H1 (cell line): ENCODE measurements at regions not wholly inside any gene's neighbourhood (a gene's known extent, or its start where the extent isn't known, plus 50 kb on each side); places are given as distances from the start of the nearest gene placed in this dataset.
"Not testable (repeated sequence)": the region's sequence is repeated elsewhere in the genome, so short reads cannot be mapped to it uniquely, and the experiment has no call there.

Experiments used
- CTCF ChIA-PET: fragments of 300-600 bp; sonication (Branson Sonifier 250); formaldehyde crosslinking; loops from one replicate; lab custom pipeline; 2021; ENCODE audit not compliant: partially characterized antibody; lab: Charles Lee
- POLR2A ChIA-PET: fragments of 300-600 bp; sonication (Branson Sonifier 250); formaldehyde crosslinking; loops from one replicate; lab custom pipeline; 2021; ENCODE audit warnings: inconsistent platforms; ENCODE audit not compliant: partially characterized antibody; lab: Charles Lee
- DNase-seq, 2 experiments: peaks; one replicate each; pipeline versions ENCODE4 v3.0.0 to v3.0.0-alpha.2; 2010 to 2022; ENCODE audit warnings: low spot score in 2 of 2, low read depth in 1 of 2, mixed read lengths in 1 of 2
- FAIRE-seq: peaks from 2 replicates; lab custom pipeline; 2011; peaks lifted over from hg19 to GRCh38; lab: Jason Lieb, UNC
- H2AFZ ChIP-seq: 2 replicates; pipeline ENCODE4 v1.8.1; 2012; ENCODE audit warnings: low read length, inconsistent platforms
- H2AK5ac ChIP-seq: 2 replicates; pipeline ENCODE4 v1.6.1; 2013; ENCODE audit warnings: low read depth, low read length
- H2BK120ac ChIP-seq: replicated peaks from 2 replicates; pipeline ENCODE3; 2013; ENCODE audit warnings: low read depth, low read length, inconsistent platforms
- H2BK12ac ChIP-seq: 2 replicates; pipeline ENCODE4 v1.6.1; 2013; ENCODE audit warnings: low read depth, low read length
- H2BK15ac ChIP-seq: 2 replicates; pipeline ENCODE4 v1.6.1; 2013; ENCODE audit warnings: low read length
- H2BK20ac ChIP-seq: 2 replicates; pipeline ENCODE4 v1.6.1; 2013; ENCODE audit warnings: low read length
- H2BK5ac ChIP-seq: 2 replicates; pipeline ENCODE4 v1.6.1; 2013; ENCODE audit warnings: low read depth, low read length
- H3K14ac ChIP-seq: 2 replicates; pipeline ENCODE4 v1.6.1; 2013; ENCODE audit warnings: inconsistent platforms; ENCODE audit not compliant: insufficient read length
- H3K18ac ChIP-seq: 2 replicates; pipeline ENCODE4 v1.6.1; 2013; ENCODE audit warnings: low read length; ENCODE audit errors: extremely low read depth
- H3K23ac ChIP-seq: 2 replicates; pipeline ENCODE4 v1.6.1; 2013; ENCODE audit warnings: inconsistent platforms; ENCODE audit not compliant: insufficient read length
- H3K23me2 ChIP-seq: 2 replicates; pipeline ENCODE4 v1.6.1; 2013; ENCODE audit warnings: low read depth, low read length
- H3K27ac ChIP-seq: 2 replicates; pipeline ENCODE4 v1.6.1; 2011; ENCODE audit warnings: low read depth, low read length, inconsistent platforms
- H3K27me3 ChIP-seq, 4 experiments: replicated peaks in 1 of 4; 1 replicate in 1 of 4; 2 replicates in 3 of 4; pipeline versions ENCODE4 v1.6.1 to v1.8.1; 2011 to 2013; ENCODE audit warnings: low read length in 3 of 4, mild to moderate bottlenecking in 3 of 4, inconsistent platforms in 2 of 4, mixed read lengths in 2 of 4, moderate library complexity in 1 of 4; ENCODE audit not compliant: control insufficient read depth in 3 of 4, insufficient read depth in 3 of 4; ENCODE audit errors: extremely low read depth in 1 of 4
- H3K36me3 ChIP-seq, 4 experiments: 2 replicates each; pipeline versions ENCODE4 v1.6.1 to v1.8.1; 2011 to 2013; ENCODE audit warnings: mild to moderate bottlenecking in 4 of 4, low read length in 3 of 4, moderate library complexity in 2 of 4, control low read depth in 1 of 4, inconsistent platforms in 1 of 4; ENCODE audit not compliant: insufficient read depth in 4 of 4, control insufficient read depth in 2 of 4
- H3K4ac ChIP-seq: replicated peaks from 2 replicates; pipeline ENCODE3; 2013; ENCODE audit warnings: low read length, low read depth, mixed read lengths, inconsistent platforms; ENCODE audit not compliant: insufficient read length
- H3K4me1 ChIP-seq, 4 experiments: replicated peaks in 1 of 4; 1 replicate in 1 of 4; 2 replicates in 3 of 4; pipeline versions ENCODE4 v1.6.1 to v1.8.1; 2011 to 2013; ENCODE audit warnings: low read length in 3 of 4, inconsistent platforms in 2 of 4, mixed read lengths in 1 of 4; ENCODE audit not compliant: insufficient read depth in 4 of 4, control insufficient read depth in 3 of 4
- H3K4me2 ChIP-seq, 2 experiments: 2 replicates each; pipeline versions ENCODE4 v1.6.1 to v1.8.1; 2011 to 2013; ENCODE audit warnings: low read depth in 2 of 2, low read length in 2 of 2, control low read depth in 1 of 2, inconsistent platforms in 1 of 2, mild to moderate bottlenecking in 1 of 2; ENCODE audit not compliant: insufficient read depth in 1 of 2
- H3K4me3 ChIP-seq, 4 experiments: fragments of 200-600, 300-600 bp in 1 of 4; sonication (generic), shearing (Covaris generic), sonication (Bioruptor Twin) in 1 of 4; 2 replicates each; pipeline versions ENCODE4 v1.5.1 to v1.8.1; 2011 to 2016; ENCODE audit warnings: low read length in 4 of 4, low read depth in 3 of 4, control low read depth in 2 of 4, inconsistent platforms in 2 of 4, mild to moderate bottlenecking in 2 of 4, mixed read lengths in 1 of 4, moderate library complexity in 1 of 4; ENCODE audit not compliant: insufficient read depth in 2 of 4; ENCODE audit errors: extremely low read depth in 1 of 4
- H3K56ac ChIP-seq: replicated peaks from 2 replicates; pipeline ENCODE3; 2013; ENCODE audit warnings: low read depth, mild to moderate bottlenecking, mixed read lengths, low read length, inconsistent platforms; ENCODE audit not compliant: insufficient read length
- H3K79me1 ChIP-seq: 2 replicates; pipeline ENCODE4 v1.6.1; 2013; ENCODE audit warnings: low read depth, low read length, control low read depth
- H3K79me2 ChIP-seq, 2 experiments: 2 replicates each; pipeline versions ENCODE4 v1.6.1 to v1.8.1; 2012 to 2013; ENCODE audit warnings: low read length in 2 of 2, mild to moderate bottlenecking in 2 of 2, inconsistent platforms in 1 of 2; ENCODE audit not compliant: insufficient read depth in 2 of 2, control insufficient read depth in 1 of 2
- H3K9ac ChIP-seq, 4 experiments: replicated peaks in 1 of 4; 1 replicate in 1 of 4; 2 replicates in 3 of 4; pipeline versions ENCODE4 v1.6.1 to v1.8.1; 2011 to 2013; ENCODE audit warnings: low read depth in 3 of 4, low read length in 3 of 4, control low read depth in 2 of 4, mild to moderate bottlenecking in 2 of 4, moderate library complexity in 2 of 4, inconsistent platforms in 1 of 4; ENCODE audit errors: extremely low read depth in 1 of 4
- H3K9me3 ChIP-seq, 2 experiments: 2 replicates each; pipeline versions ENCODE4 v1.6.1 to v1.8.1; 2012 to 2013; ENCODE audit warnings: mild to moderate bottlenecking in 2 of 2, moderate library complexity in 2 of 2, control low read depth in 1 of 2, inconsistent platforms in 1 of 2, low read depth in 1 of 2, low read length in 1 of 2, mixed read lengths in 1 of 2; ENCODE audit not compliant: insufficient read depth in 2 of 2
- H4K20me1 ChIP-seq, 2 experiments: replicated peaks in 1 of 2; 2 replicates each; pipeline versions ENCODE3 to v1.8.1; 2011 to 2013; ENCODE audit warnings: inconsistent platforms in 2 of 2, low read length in 2 of 2, mild to moderate bottlenecking in 1 of 2; ENCODE audit not compliant: insufficient read depth in 2 of 2, control insufficient read depth in 1 of 2
- H4K5ac ChIP-seq: 2 replicates; pipeline ENCODE4 v1.6.1; 2013; ENCODE audit warnings: low read length, low read depth, mixed read lengths, inconsistent platforms; ENCODE audit not compliant: insufficient read length
- H4K8ac ChIP-seq: 2 replicates; pipeline ENCODE4 v1.8.0; 2013; ENCODE audit warnings: mild to moderate bottlenecking, moderate library complexity, low read length, inconsistent platforms; ENCODE audit not compliant: insufficient read depth; ENCODE audit errors: extremely low read depth
- H4K91ac ChIP-seq: replicated peaks from 2 replicates; pipeline ENCODE3; 2013; ENCODE audit warnings: low read length, mixed read lengths, inconsistent platforms; ENCODE audit not compliant: insufficient read length

DNA sequence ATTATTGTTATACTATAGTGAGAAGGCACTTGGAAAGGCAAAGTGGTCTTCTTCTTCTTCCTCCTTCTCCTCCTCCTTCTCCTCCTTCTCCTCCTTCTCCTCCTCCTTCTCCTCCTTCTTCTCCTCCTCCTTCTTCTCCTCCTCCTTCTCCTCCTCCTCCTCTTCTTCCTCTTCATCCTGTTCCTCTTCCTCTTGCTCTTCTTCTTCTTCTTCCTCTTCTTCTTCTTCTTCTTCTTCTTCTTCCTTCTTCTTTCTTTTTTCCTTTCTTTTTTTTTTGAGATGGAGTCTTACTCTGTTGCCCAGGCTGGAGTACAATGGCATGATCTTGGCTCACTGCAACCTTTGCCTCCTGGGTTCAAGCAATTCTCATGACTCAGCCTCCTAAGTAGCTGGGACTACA is 225.4 kb downstream of the TTC6 start:
- DNase-seq, POLR2A ChIA-PET, H3K56ac ChIP-seq, H3K27ac ChIP-seq, H2BK120ac ChIP-seq, H3K27me3 ChIP-seq, H3K9me3 ChIP-seq, H3K23me2 ChIP-seq, H3K9ac ChIP-seq, H2BK20ac ChIP-seq, H3K79me2 ChIP-seq, H3K36me3 ChIP-seq, H4K8ac ChIP-seq, H3K4me2 ChIP-seq, H3K4me3 ChIP-seq, H2BK15ac ChIP-seq, H3K79me1 ChIP-seq, H3K18ac ChIP-seq, FAIRE-seq, H3K23ac ChIP-seq, H2BK12ac ChIP-seq, H2BK5ac ChIP-seq, H4K91ac ChIP-seq, H4K20me1 ChIP-seq, H3K4ac ChIP-seq, H2AK5ac ChIP-seq, H2AFZ ChIP-seq, H3K14ac ChIP-seq, H3K4me1 ChIP-seq, H4K5ac ChIP-seq, CTCF ChIA-PET: not testable (repeated sequence)
